ENCODE measurements at regions not wholly inside any gene's neighbourhood (a gene's known extent, or its start where the extent isn't known, plus 50 kb on each side); places are given as distances from the start of the nearest gene placed in this dataset.

DNA sequence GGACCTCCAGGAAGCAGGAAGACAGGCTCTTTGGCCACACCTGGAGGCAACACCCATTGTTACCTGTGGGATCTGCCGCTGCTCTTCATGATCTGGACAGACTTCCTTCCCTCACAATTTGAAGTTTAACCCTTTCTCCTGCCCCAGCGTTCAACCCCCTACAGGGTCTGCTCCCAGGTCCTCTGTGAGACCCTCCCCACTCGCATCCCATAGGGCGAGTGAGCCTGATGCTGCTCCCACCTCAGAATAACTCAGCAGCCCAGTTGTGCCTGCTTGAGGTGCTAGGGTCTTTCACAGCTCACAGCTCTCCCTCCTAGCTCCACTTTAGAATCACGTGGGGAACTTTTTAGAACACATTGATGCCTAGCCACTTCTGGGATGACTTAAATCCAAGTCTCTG, 61.8 kb upstream of the C10orf90 start:
- no peak for TF ChIP-seq CTCF (IDR thresholded peaks at IDR 0.05)
- TF ChIP-seq POLR2AphosphoS5 (IDR thresholded peaks at IDR 0.05), result no peak
